H9 (cell line): ENCODE measurements at regions not wholly inside any gene's neighbourhood (a gene's known extent, or its start where the extent isn't known, plus 50 kb on each side); places are given as distances from the start of the nearest gene placed in this dataset.
A peak's percentile ranks its signal among the peaks of the same experiment; 100 is the strongest.

Experiments used
- DNase-seq: peaks from one replicate; pipeline ENCODE4 v3.0.0-alpha.2; 2017
- H2AFZ ChIP-seq: one replicate; pipeline ENCODE4 v1.6.1; 2013; ENCODE audit warnings: mild to moderate bottlenecking, low read length, control low read depth, moderate library complexity
- H2AK5ac ChIP-seq: 2 replicates; pipeline ENCODE4 v1.6.1; 2013; ENCODE audit warnings: low read length, control low read depth, mixed read lengths; ENCODE audit not compliant: insufficient read length
- H2BK120ac ChIP-seq: one replicate; pipeline ENCODE4 v1.6.1; 2013; ENCODE audit warnings: low read depth, mild to moderate bottlenecking, low read length, control low read depth, inconsistent platforms; ENCODE audit not compliant: poor library complexity, severe bottlenecking
- H2BK12ac ChIP-seq: 2 replicates; pipeline ENCODE4 v1.6.1; 2013; ENCODE audit warnings: low read length, control low read depth, mixed read lengths, low read depth; ENCODE audit not compliant: insufficient read length
- H2BK15ac ChIP-seq: 2 replicates; pipeline ENCODE4 v1.6.1; 2013; ENCODE audit warnings: low read depth, low read length, control low read depth
- H2BK20ac ChIP-seq: one replicate; pipeline ENCODE4 v1.6.1; 2013; ENCODE audit warnings: low read depth, mild to moderate bottlenecking, low read length, control low read depth, inconsistent platforms; ENCODE audit not compliant: poor library complexity, severe bottlenecking
- H2BK5ac ChIP-seq: 2 replicates; pipeline ENCODE4 v1.6.1; 2013; ENCODE audit warnings: low read length, control low read depth, mixed read lengths; ENCODE audit not compliant: insufficient read length
- H3K14ac ChIP-seq: 2 replicates; pipeline ENCODE4 v1.6.1; 2013; ENCODE audit warnings: low read length, control low read depth; ENCODE audit not compliant: insufficient read depth
- H3K18ac ChIP-seq: 2 replicates; pipeline ENCODE4 v1.6.1; 2013; ENCODE audit warnings: low read depth, mild to moderate bottlenecking, mixed read lengths, low read length, control low read depth; ENCODE audit not compliant: insufficient read length
- H3K23ac ChIP-seq: 2 replicates; pipeline ENCODE4 v1.6.1; 2013; ENCODE audit warnings: low read length, control low read depth, mixed read lengths, low read depth; ENCODE audit not compliant: insufficient read length
- H3K23me2 ChIP-seq: 2 replicates; pipeline ENCODE4 v1.6.1; 2013; ENCODE audit warnings: low read depth, mild to moderate bottlenecking, mixed read lengths, low read length, control low read depth; ENCODE audit not compliant: insufficient read length, poor library complexity, severe bottlenecking
- H3K27ac ChIP-seq: 2 replicates; pipeline ENCODE4 v1.5.1; 2013; ENCODE audit warnings: low read length, control low read depth, mixed read lengths, low read depth; ENCODE audit not compliant: insufficient read length
- H3K27me3 ChIP-seq: 2 replicates; pipeline ENCODE4 v1.6.1; 2013; ENCODE audit warnings: low read length, control low read depth, inconsistent platforms; ENCODE audit not compliant: insufficient read depth
- H3K4ac ChIP-seq: 2 replicates; pipeline ENCODE4 v1.6.1; 2013; ENCODE audit warnings: low read depth, mild to moderate bottlenecking, control low read depth, inconsistent platforms, low read length, moderate library complexity
- H3K4me1 ChIP-seq: 2 replicates; pipeline ENCODE4 v1.6.1; 2013; ENCODE audit warnings: low read length, control low read depth, inconsistent platforms; ENCODE audit not compliant: insufficient read depth
- H3K4me2 ChIP-seq: 2 replicates; pipeline ENCODE4 v1.6.1; 2013; ENCODE audit warnings: low read length, control low read depth, mixed read lengths; ENCODE audit not compliant: insufficient read length, insufficient read depth
- H3K56ac ChIP-seq: 2 replicates; pipeline ENCODE4 v1.6.1; 2013; ENCODE audit warnings: low read depth, mild to moderate bottlenecking, mixed read lengths, low read length, control low read depth; ENCODE audit not compliant: insufficient read length
- H3K79me1 ChIP-seq: 2 replicates; pipeline ENCODE4 v1.6.1; 2013; ENCODE audit warnings: low read depth, mild to moderate bottlenecking, moderate library complexity, low read length, control low read depth, inconsistent platforms; ENCODE audit not compliant: insufficient read depth, poor library complexity, severe bottlenecking
- H3K79me2 ChIP-seq: 2 replicates; pipeline ENCODE4 v1.6.1; 2013; ENCODE audit warnings: low read length, control low read depth, inconsistent platforms; ENCODE audit not compliant: insufficient read depth
- H3K9ac ChIP-seq: 2 replicates; pipeline ENCODE4 v1.6.1; 2013; ENCODE audit warnings: low read length, control low read depth, mixed read lengths; ENCODE audit not compliant: insufficient read length; ENCODE audit errors: extremely low read depth
- H3K9me3 ChIP-seq: one replicate; pipeline ENCODE4 v1.6.1; 2013; ENCODE audit warnings: low read depth, low read length, inconsistent platforms; ENCODE audit not compliant: control insufficient read depth
- H3T11ph ChIP-seq: one replicate; pipeline ENCODE4 v1.6.1; 2013; ENCODE audit warnings: mild to moderate bottlenecking, low read length, control low read depth, inconsistent platforms
- H4K20me1 ChIP-seq: one replicate; pipeline ENCODE4 v1.6.1; 2013; ENCODE audit not compliant: control insufficient read depth, insufficient read length, insufficient read depth
- H4K5ac ChIP-seq: 2 replicates; pipeline ENCODE4 v1.6.1; 2013; ENCODE audit warnings: low read depth, mild to moderate bottlenecking, mixed read lengths, low read length, control low read depth; ENCODE audit not compliant: insufficient read length
- H4K8ac ChIP-seq: replicated peaks from 2 replicates; pipeline ENCODE4 v1.6.1; 2013; ENCODE audit warnings: low read length, control low read depth, mixed read lengths, low read depth; ENCODE audit not compliant: insufficient read length
- H4K91ac ChIP-seq: 2 replicates; pipeline ENCODE4 v1.6.1; 2013; ENCODE audit warnings: low read depth, mild to moderate bottlenecking, moderate library complexity, mixed read lengths, low read length, control low read depth; ENCODE audit not compliant: insufficient read length
- H3K27ac Mint-ChIP-seq, 3 experiments: 2 replicates in 2 of 3; 3 replicates in 1 of 3; pipeline ENCODE4 v1.8.0; 2020 to 2021; ENCODE audit warnings: mixed read lengths in 3 of 3, mild to moderate bottlenecking in 1 of 3, moderate library complexity in 1 of 3
- H3K27me3 Mint-ChIP-seq: 2 replicates; pipeline ENCODE4 v1.8.0; 2021; ENCODE audit warnings: low read depth, mild to moderate bottlenecking, moderate library complexity, mixed read lengths
- H3K36me3 Mint-ChIP-seq, 3 experiments: 2 replicates in 2 of 3; 3 replicates in 1 of 3; pipeline ENCODE4 v1.8.0; 2020 to 2021; ENCODE audit warnings: low read depth in 3 of 3, mixed read lengths in 3 of 3; ENCODE audit not compliant: insufficient read depth in 1 of 3
- H3K4me1 Mint-ChIP-seq, 2 experiments: 2 replicates each; pipeline ENCODE4 v1.8.0; 2020; ENCODE audit warnings: mixed read lengths in 2 of 2
- H3K4me3 Mint-ChIP-seq, 2 experiments: 2 replicates in 1 of 2; 3 replicates in 1 of 2; pipeline ENCODE4 v1.8.0; 2020 to 2021; ENCODE audit warnings: mild to moderate bottlenecking in 2 of 2, mixed read lengths in 2 of 2, moderate library complexity in 1 of 2
- H3K9me3 Mint-ChIP-seq, 2 experiments: 2 replicates in 1 of 2; 3 replicates in 1 of 2; pipeline ENCODE4 v1.8.0; 2020; ENCODE audit warnings: mild to moderate bottlenecking in 2 of 2, mixed read lengths in 2 of 2, moderate library complexity in 1 of 2
- CTCF ChIP-seq: fragments of 200-600 bp; sonication (generic); conservative IDR thresholded peaks from 3 replicates; pipeline ENCODE4 v1.8.0; 2021; ENCODE audit warnings: antibody characterized with exemption, mild to moderate bottlenecking
- WGBS: extraction: QIAGEN DNeasy Blood & Tissue Kit; methylation state at CpG from one replicate; pipeline ENCODE4 v1.1.7; 2013; ENCODE audit warnings: missing lambda C conversion rate, low lambda C conversion rate, mixed read lengths; ENCODE audit not compliant: insufficient read length; ENCODE audit errors: extremely low coverage; 5-methylcytosine and 5-hydroxymethylcytosine counted together

- H3K27me3 Mint-ChIP-seq: no peaks in the 10 kb centered on the region
- H2BK120ac ChIP-seq: no peak overlapping the region
- H3K4ac ChIP-seq: no peak overlapping the region
- H3K79me1 ChIP-seq: no peaks in the 10 kb centered on the region
- H3K4me3 Mint-ChIP-seq: no peak overlapping the region
- H4K20me1 ChIP-seq: no peaks in the 10 kb centered on the region
- no peaks in the 10 kb centered on the region for H3K4me1 ChIP-seq
- no peak overlapping the region for H3K4me2 ChIP-seq
- no peaks in the 10 kb centered on the region for H3K23me2 ChIP-seq
- no peak for DNase-seq
- no peak overlapping the region for H3K56ac ChIP-seq
- H3K27ac ChIP-seq: no peak overlapping the region
- no peak overlapping the region for H3K9ac ChIP-seq
- TF ChIP-seq CTCF: no peak
- H3K9me3 ChIP-seq: no peaks in the 10 kb centered on the region
- peaks cover 4 to 8% of the 10 kb centered on the region in 2 experiments; a peak in 4 of 5 replicates for H3K9me3 Mint-ChIP-seq
- no peaks in the 10 kb centered on the region for H3K79me2 ChIP-seq
- H2BK5ac ChIP-seq: no peak overlapping the region
- H3K23ac ChIP-seq: no peak overlapping the region
- no peak overlapping the region for H2BK15ac ChIP-seq
- WGBS: no CpG with 5 or more reads among the region's 2 CpGs
- no peak overlapping the region for H2BK20ac ChIP-seq
- no peak overlapping the region for H2AFZ ChIP-seq
- peaks cover 2 to 8% (median 3%) of the 10 kb centered on the region in 3 experiments; a peak in 3 of 7 replicates for H3K36me3 Mint-ChIP-seq
- H3K14ac ChIP-seq: no peak overlapping the region
- no peak overlapping the region for H3T11ph ChIP-seq
- no peak overlapping the region for H4K8ac ChIP-seq
- peaks cover 14 to 21% of the 10 kb centered on the region in 2 experiments for H3K4me1 Mint-ChIP-seq
- no peak overlapping the region for H2AK5ac ChIP-seq
- H3K27me3 ChIP-seq: no peaks in the 10 kb centered on the region
- H3K27ac Mint-ChIP-seq: peak overlapping the region in 1 of 3 experiments; percentile 72; a peak in 2 of 7 replicates
- H4K91ac ChIP-seq: no peak overlapping the region
- no peak overlapping the region for H4K5ac ChIP-seq
- no peak overlapping the region for H2BK12ac ChIP-seq
- H3K18ac ChIP-seq: no peak overlapping the region
Measured at GRCh38 chr18:3340682-3341097, 78.8 kb downstream of the MYL12B start.
